Kidney (tissue), 13 donors: ENCODE measurements at regions not wholly inside any gene's neighbourhood (a gene's known extent, or its start where the extent isn't known, plus 50 kb on each side); places are given as distances from the start of the nearest gene placed in this dataset.

Source experiments
- DNase-seq, 5 donors: peaks; one replicate each; pipeline ENCODE4 v3.0.0-alpha.2; 2013 to 2020
- FAIRE-seq: peaks from 2 replicates; lab custom pipeline; 2012; peaks lifted over from hg19 to GRCh38; lab: Jason Lieb, UNC
- H3K27ac ChIP-seq, 2 donors: one replicate each; pipeline ENCODE4 v1.7.0; 2013; ENCODE audit warnings: low read depth in 2 of 2, low read length in 2 of 2, inconsistent platforms in 1 of 2
- H3K27me3 ChIP-seq: one replicate; pipeline ENCODE4 v1.7.1; 2013; ENCODE audit warnings: low read length, inconsistent platforms; ENCODE audit not compliant: control insufficient read depth, insufficient read depth
- H3K36me3 ChIP-seq, 3 donors: one replicate each; pipeline versions ENCODE4 v1.7.0 to v1.7.1; 2013; ENCODE audit warnings: low read length in 3 of 3, control low read depth in 1 of 3, inconsistent platforms in 1 of 3; ENCODE audit not compliant: insufficient read depth in 3 of 3, control insufficient read depth in 2 of 3
- H3K4me1 ChIP-seq, 3 donors: one replicate each; pipeline versions ENCODE4 v1.7.0 to v1.7.1; 2013; ENCODE audit warnings: low read length in 3 of 3, inconsistent platforms in 1 of 3, low read depth in 1 of 3; ENCODE audit not compliant: control insufficient read depth in 2 of 3, insufficient read depth in 2 of 3
- H3K4me3 ChIP-seq, 3 donors: one replicate each; pipeline versions ENCODE4 v1.7.0 to v1.8.1; 2013; ENCODE audit warnings: low read length in 3 of 3, control low read depth in 1 of 3, inconsistent platforms in 1 of 3
- H3K9ac ChIP-seq, 3 donors: one replicate each; pipeline versions ENCODE4 v1.7.0 to v1.7.1; 2013; ENCODE audit warnings: low read length in 3 of 3, control low read depth in 1 of 3, inconsistent platforms in 1 of 3
- H3K9me3 ChIP-seq, 3 donors: one replicate each; pipeline versions ENCODE4 v1.7.0 to v1.7.1; 2013; ENCODE audit warnings: low read length in 3 of 3, control low read depth in 1 of 3, inconsistent platforms in 1 of 3; ENCODE audit not compliant: control insufficient read depth in 2 of 3, insufficient read depth in 1 of 3
- CTCF ChIP-seq: IDR thresholded peaks from 3 replicates; pipeline ENCODE4 v1.5.1; 2012; ENCODE audit warnings: mild to moderate bottlenecking, moderate library complexity, borderline replicate concordance; ENCODE audit not compliant: insufficient read depth; ENCODE audit errors: extremely low read depth
- intact Hi-C: fragments of 100-400 bp; cut with DNase I; formaldehyde crosslinking; loops from one replicate; pipeline ENCODE4 v1.11.1; 2022
- donor health status: control.
- donor health status: control.
- donor health status: control.
- donor health status: control.
- donor health status: control.
- donor health status: DM: yes; HTN: yes; CAD: no.
- donor health status: Normal renal cell carcinoma (clear cell type).

- intact Hi-C loops, result no loop called here
- DNase-seq (no peak), FAIRE-seq (no peak)
- no peaks in the 10 kb centered on the region for H3K9me3 ChIP-seq
- no peak overlapping the region for H3K4me3 ChIP-seq
- no peaks in the 10 kb centered on the region for H3K36me3 ChIP-seq
- no peaks in the 10 kb centered on the region for H3K27me3 ChIP-seq
- no peak for TF ChIP-seq CTCF
- no peaks in the 10 kb centered on the region for H3K4me1 ChIP-seq
- H3K9ac ChIP-seq, result no peak overlapping the region
- no peak overlapping the region for H3K27ac ChIP-seq
Measured at GRCh38 chr1:113286156-113286555, 104.2 kb upstream of the MAGI3 start.

- Histone ChIP-seq H3K9me3 (no peaks in the 10 kb centered on the region), H3K9ac (no peak overlapping the region), H3K36me3 (no peaks in the 10 kb centered on the region), H3K27ac (no peak overlapping the region), H3K4me3 (no peak overlapping the region), H3K4me1 (no peaks in the 10 kb centered on the region), H3K27me3 (no peaks in the 10 kb centered on the region)
- FAIRE-seq (no peak), DNase-seq (no peak)
- TF ChIP-seq CTCF, result no peak
- intact Hi-C loops, result no loop called here
Measured at GRCh38 chr1:113291777-113292602, 98.3 kb upstream of the MAGI3 start.

GRCh38 chr1:113292603-113293255, 97.6 kb upstream of the MAGI3 start:
- no peak overlapping the region for H3K4me3 ChIP-seq
- FAIRE-seq, result no peak
- no peak for DNase-seq
- no peak for TF ChIP-seq CTCF
- no peak overlapping the region for H3K27ac ChIP-seq
- no peaks in the 10 kb centered on the region for H3K4me1 ChIP-seq
- H3K9me3 ChIP-seq, result no peaks in the 10 kb centered on the region
- no peaks in the 10 kb centered on the region for H3K27me3 ChIP-seq
- no peak overlapping the region for H3K9ac ChIP-seq
- no peaks in the 10 kb centered on the region for H3K36me3 ChIP-seq
- intact Hi-C loops, result no loop called here
